Endothelial cell of umbilical vein (primary cell): ENCODE measurements at regions not wholly inside any gene's neighbourhood (a gene's known extent, or its start where the extent isn't known, plus 50 kb on each side); places are given as distances from the start of the nearest gene placed in this dataset.

Experiments used
- BruUV-seq: library from RNA; stranded (reverse); fragments of 400-500 nt; replicated peaks from 2 replicates; lab custom pipeline; 2021; lab: Mats Ljungman, UMichigan
- CTCF ChIA-PET: fragments of 300-600, 350-600 bp; sonication (Branson Sonifier 250); formaldehyde crosslinking; loops from one replicate; lab custom pipeline; 2021; ENCODE audit warnings: antibody characterized with exemption, inconsistent platforms; lab: Charles Lee
- POLR2A ChIA-PET: fragments of 300-600, 350-600 bp; sonication (Branson Sonifier 250); formaldehyde crosslinking; loops from one replicate; lab custom pipeline; 2021; ENCODE audit warnings: antibody characterized with exemption, inconsistent platforms; lab: Charles Lee
- DNase-seq: peaks from one replicate; pipeline ENCODE4 v3.0.0-alpha.2; 2011; ENCODE audit warnings: low read depth, low spot score
- FAIRE-seq: peaks from 2 replicates; lab custom pipeline; 2011; peaks lifted over from hg19 to GRCh38; lab: Jason Lieb, UNC
- H2AFZ ChIP-seq: 2 replicates; pipeline ENCODE4 v1.6.0; 2012; ENCODE audit warnings: low read depth, low read length, control low read depth, inconsistent platforms
- H3K27ac ChIP-seq: 2 replicates; pipeline ENCODE4 v1.5.1; 2011; ENCODE audit warnings: low read depth, mild to moderate bottlenecking, control low read depth, low read length, moderate library complexity; ENCODE audit not compliant: insufficient read depth
- H3K27me3 ChIP-seq, 2 experiments: 2 replicates each; pipeline versions ENCODE4 v1.6.0 to v1.6.1; 2011; ENCODE audit warnings: low read length in 2 of 2, mixed read lengths in 1 of 2; ENCODE audit not compliant: control insufficient read depth in 2 of 2, insufficient read depth in 2 of 2
- H3K36me3 ChIP-seq, 2 experiments: 2 replicates in 1 of 2; 3 replicates in 1 of 2; pipeline ENCODE4 v1.5.1; 2011; ENCODE audit warnings: low read length in 2 of 2, mild to moderate bottlenecking in 1 of 2, moderate library complexity in 1 of 2; ENCODE audit not compliant: control insufficient read depth in 2 of 2, insufficient read depth in 2 of 2; ENCODE audit errors: extremely low read depth in 1 of 2
- H3K4me1 ChIP-seq: 3 replicates; pipeline ENCODE4 v1.5.1; 2011; ENCODE audit warnings: mild to moderate bottlenecking, low read length; ENCODE audit not compliant: control insufficient read depth, insufficient read depth; ENCODE audit errors: extremely low read depth
- H3K4me2 ChIP-seq: 2 replicates; pipeline ENCODE4 v1.6.1; 2011; ENCODE audit warnings: low read length, control low read depth, mixed read lengths; ENCODE audit not compliant: insufficient read depth
- H3K4me3 ChIP-seq, 3 experiments: fragments of 200-600 bp in 1 of 3; sonication (generic), shearing (Covaris generic) in 1 of 3; replicated peaks in 1 of 3; 2 replicates each; pipeline ENCODE4 v1.5.1; 2011 to 2016; ENCODE audit warnings: control low read depth in 3 of 3, low read length in 3 of 3, mild to moderate bottlenecking in 2 of 3, inconsistent platforms in 1 of 3, low read depth in 1 of 3, moderate library complexity in 1 of 3; ENCODE audit not compliant: insufficient read depth in 1 of 3
- H3K79me2 ChIP-seq: 2 replicates; pipeline ENCODE4 v1.6.0; 2012; ENCODE audit warnings: low read length, inconsistent platforms; ENCODE audit not compliant: control insufficient read depth, insufficient read depth
- H3K9ac ChIP-seq: replicated peaks from 2 replicates; pipeline ENCODE3; 2011; ENCODE audit warnings: low read length, control low read depth; ENCODE audit not compliant: insufficient read depth; ENCODE audit errors: extremely low read depth
- H3K9me1 ChIP-seq: replicated peaks from 3 replicates; pipeline ENCODE4 v1.6.0; 2011; ENCODE audit warnings: mild to moderate bottlenecking, low read length; ENCODE audit not compliant: control insufficient read depth, insufficient read depth; ENCODE audit errors: extremely low read depth
- H3K9me3 ChIP-seq: replicated peaks from 2 replicates; pipeline ENCODE4 v1.5.1; 2012; ENCODE audit warnings: low read length, inconsistent platforms; ENCODE audit not compliant: control insufficient read depth, insufficient read depth
- H4K20me1 ChIP-seq: replicated peaks from 2 replicates; pipeline ENCODE3; 2011; ENCODE audit warnings: mild to moderate bottlenecking, low read length; ENCODE audit not compliant: control insufficient read depth, insufficient read depth; ENCODE audit errors: extremely low read depth
- EZH2 ChIP-seq: IDR thresholded peaks from 2 replicates; pipeline ENCODE4 v1.6.1; 2012; ENCODE audit warnings: borderline replicate concordance, low read depth, mild to moderate bottlenecking, moderate library complexity, low read length, inconsistent platforms; ENCODE audit not compliant: severe bottlenecking
- FOS ChIP-seq: IDR thresholded peaks from 2 replicates; pipeline ENCODE4 v1.6.1; 2011; ENCODE audit warnings: mild to moderate bottlenecking, low read length, moderate library complexity, borderline replicate concordance; ENCODE audit not compliant: insufficient read depth
- GATA2 ChIP-seq: IDR thresholded peaks from 2 replicates; pipeline ENCODE4 v1.7.0; 2011; ENCODE audit warnings: low read depth, mild to moderate bottlenecking, moderate library complexity, mixed read lengths, low read length; ENCODE audit not compliant: insufficient read length, insufficient read depth
- MYC ChIP-seq: IDR thresholded peaks from one replicate; pipeline ENCODE4 v1.6.1; 2011; ENCODE audit warnings: mild to moderate bottlenecking, low read depth, low read length
- POLR2A ChIP-seq: IDR thresholded peaks from 2 replicates; pipeline ENCODE4 v1.6.1; 2012; ENCODE audit warnings: low read depth, mild to moderate bottlenecking, control low read depth, low read length
- POLR2AphosphoS5 ChIP-seq: IDR thresholded peaks from 2 replicates; pipeline ENCODE4 v1.6.1; 2012; ENCODE audit warnings: low read depth, mild to moderate bottlenecking, control low read depth, low read length, moderate library complexity; ENCODE audit not compliant: insufficient read depth
- dilution Hi-C: fragments of 300-500 bp; cut with MboI; formaldehyde crosslinking; loops from one replicate; pipeline ENCODE4 v1.15.0; 2019; ENCODE audit warnings: low sequenced_read_pairs; ENCODE audit not compliant: extremely low pct_ligation_motif_present
- intact Hi-C: fragments of 100-400 bp; cut with micrococcal nuclease; formaldehyde crosslinking; loops from one replicate; pipeline ENCODE4 v1.10.0; 2022
- TF ChIP-seq, protein P1 (sequence below), 2 donors: IDR thresholded peaks; 1 replicate in 1 of 2; 2 replicates in 1 of 2; pipeline ENCODE4 v1.5.1; 2011; ENCODE audit warnings: low read length in 2 of 2, mild to moderate bottlenecking in 2 of 2, moderate library complexity in 2 of 2, control low read depth in 1 of 2, inconsistent platforms in 1 of 2, low read depth in 1 of 2; ENCODE audit not compliant: insufficient read depth in 1 of 2; ENCODE audit errors: extremely low read depth in 1 of 2
- TF ChIP-seq, protein P2 (sequence below): IDR thresholded peaks from 2 replicates; pipeline ENCODE4 v1.6.1; 2011; ENCODE audit not compliant: insufficient read depth, insufficient read length

DNA sequence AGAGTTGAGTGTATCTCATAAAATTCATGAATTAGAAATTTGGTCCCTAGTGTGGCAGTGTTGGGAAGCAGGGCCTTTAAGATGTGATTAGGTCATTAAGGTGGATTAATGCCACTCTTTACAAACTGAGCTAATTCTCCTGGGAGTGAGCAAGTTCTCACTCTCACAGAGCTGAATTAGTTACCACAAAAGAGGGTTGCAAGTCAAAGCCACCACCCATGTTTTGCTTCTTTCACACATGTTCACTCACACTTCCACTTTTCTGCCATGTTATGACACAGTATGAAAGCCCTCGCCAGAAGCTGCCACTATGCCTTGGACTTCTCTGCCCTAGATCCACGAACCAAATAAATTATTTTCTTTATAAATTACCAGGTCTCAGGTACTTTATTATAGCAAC is 332.1 kb downstream of the ARAP2 start:
- Histone ChIP-seq H2AFZ (no peak overlapping the region), H3K9me1 (no peaks in the 10 kb centered on the region), H3K4me3 (no peak overlapping the region), H3K4me1 (no peaks in the 10 kb centered on the region), H3K9me3 (no peaks in the 10 kb centered on the region), H4K20me1 (no peaks in the 10 kb centered on the region), H3K79me2 (no peaks in the 10 kb centered on the region), H3K36me3 (no peaks in the 10 kb centered on the region), H3K27ac (no peak overlapping the region), H3K27me3 (no peaks in the 10 kb centered on the region), H3K9ac (no peak overlapping the region), H3K4me2 (no peak overlapping the region)
- DNase-seq (no peak), FAIRE-seq (no peak)
- BruUV-seq: no TSS peak
- ChIA-PET CTCF (no interaction called here), POLR2A (no interaction called here)
- TF ChIP-seq POLR2A (no peak), FOS (no peak), EZH2 (no peak), MYC (no peak), GATA2 (no peak), POLR2AphosphoS5 (no peak)
- TF ChIP-seq, protein P1, sequence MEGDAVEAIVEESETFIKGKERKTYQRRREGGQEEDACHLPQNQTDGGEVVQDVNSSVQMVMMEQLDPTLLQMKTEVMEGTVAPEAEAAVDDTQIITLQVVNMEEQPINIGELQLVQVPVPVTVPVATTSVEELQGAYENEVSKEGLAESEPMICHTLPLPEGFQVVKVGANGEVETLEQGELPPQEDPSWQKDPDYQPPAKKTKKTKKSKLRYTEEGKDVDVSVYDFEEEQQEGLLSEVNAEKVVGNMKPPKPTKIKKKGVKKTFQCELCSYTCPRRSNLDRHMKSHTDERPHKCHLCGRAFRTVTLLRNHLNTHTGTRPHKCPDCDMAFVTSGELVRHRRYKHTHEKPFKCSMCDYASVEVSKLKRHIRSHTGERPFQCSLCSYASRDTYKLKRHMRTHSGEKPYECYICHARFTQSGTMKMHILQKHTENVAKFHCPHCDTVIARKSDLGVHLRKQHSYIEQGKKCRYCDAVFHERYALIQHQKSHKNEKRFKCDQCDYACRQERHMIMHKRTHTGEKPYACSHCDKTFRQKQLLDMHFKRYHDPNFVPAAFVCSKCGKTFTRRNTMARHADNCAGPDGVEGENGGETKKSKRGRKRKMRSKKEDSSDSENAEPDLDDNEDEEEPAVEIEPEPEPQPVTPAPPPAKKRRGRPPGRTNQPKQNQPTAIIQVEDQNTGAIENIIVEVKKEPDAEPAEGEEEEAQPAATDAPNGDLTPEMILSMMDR (IDR thresholded peaks at IDR 0.05; ENCODE audit: extremely low read depth in 1 of 2, insufficient read depth in 1 of 2, low read depth in 1 of 2, low read length in 2 of 2): no peak
- TF ChIP-seq, protein P2, sequence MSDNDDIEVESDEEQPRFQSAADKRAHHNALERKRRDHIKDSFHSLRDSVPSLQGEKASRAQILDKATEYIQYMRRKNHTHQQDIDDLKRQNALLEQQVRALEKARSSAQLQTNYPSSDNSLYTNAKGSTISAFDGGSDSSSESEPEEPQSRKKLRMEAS: no peak
- dilution Hi-C loops (no loop called here), intact Hi-C loops (no loop called here)
